ENCODE measurements at regions not wholly inside any gene's neighbourhood (a gene's known extent, or its start where the extent isn't known, plus 50 kb on each side); places are given as distances from the start of the nearest gene placed in this dataset.

- in situ Hi-C loops (cut with HindIII; ENCODE audit: extremely low pct_ligation_motif_present, low pct_unique_long_range_greater_than_20kb) (no loop called here), intact Hi-C loops (cut with micrococcal nuclease; ENCODE audit: unreplicated experiment) (no loop called here)
- H3K9ac ChIP-seq (ENCODE audit: insufficient read depth, low read depth, low read length), result no peak overlapping the region
- no peak overlapping the region for H2AFZ ChIP-seq (ENCODE audit: low read length)
- no peak for FAIRE-seq
- CTCF ChIA-PET (ENCODE audit: low intra/inter-chr PET ratio, low total read pairs), result no interaction called here
- H3K27ac ChIP-seq (ENCODE audit: extremely low read length, insufficient read depth, low read length), result no peak overlapping the region
- H3K79me2 ChIP-seq (ENCODE audit: insufficient read depth, low read length), result no peaks in the 10 kb centered on the region
- H3K4me2 ChIP-seq (ENCODE audit: low read depth, low read length), result no peak overlapping the region
- WGBS (ENCODE audit: low lambda C conversion rate), result 9% methylated on average over 11 of the region's 11 CpGs
- H3K4me1 ChIP-seq (ENCODE audit: insufficient read depth, low read length), result no peaks in the 10 kb centered on the region
- no TSS peak for BruUV-seq (replicated peaks)
- no peak for DNase-seq (ENCODE audit: low spot score)
- H3K36me3 ChIP-seq (replicated peaks in 1 of 2; ENCODE audit: control insufficient read depth in 1 of 2, insufficient read depth in 2 of 2, low read length in 2 of 2), result no peaks in the 10 kb centered on the region
- H3K27me3 ChIP-seq (ENCODE audit: control insufficient read depth in 1 of 2, insufficient read depth in 2 of 2, low read length in 2 of 2), result no peaks in the 10 kb centered on the region
- POLR2A ChIA-PET, result no interaction called here
- TF ChIP-seq ZNF335 (CRISPR knock-in tag; IDR thresholded peaks at IDR 0.05) (no peak), ZNF296 (CRISPR knock-in tag; conservative IDR thresholded peaks at IDR 0.05) (no peak), AHDC1 (CRISPR knock-in tag; IDR thresholded peaks at IDR 0.05; ENCODE audit: borderline replicate concordance) (no peak)
- no peak for ATAC-seq
- H3K9me3 ChIP-seq (ENCODE audit: low read length), result peaks cover 8% of the 10 kb centered on the region; the same call in 1 of the 2 replicates
- no peaks in the 10 kb centered on the region for H4K20me1 ChIP-seq (ENCODE audit: insufficient read depth, low read length)
- no peak overlapping the region for H3K4me3 ChIP-seq (replicated peaks in 1 of 3; ENCODE audit: insufficient read depth in 1 of 3, low read depth in 2 of 3, low read length in 3 of 3)
Measured at GRCh38 chr11:37817727-37818270, 1219.8 kb upstream of the RAG2 start.

All from HepG2 (cell line).